ENCODE measurements at regions not wholly inside any gene's neighbourhood (a gene's known extent, or its start where the extent isn't known, plus 50 kb on each side); places are given as distances from the start of the nearest gene placed in this dataset.
"Not testable (repeated sequence)": the region's sequence is repeated elsewhere in the genome, so short reads cannot be mapped to it uniquely, and the experiment has no call there.

- DNase-seq, result not testable (repeated sequence)
These were observed 387.6 kb downstream of the RAD51AP2 start for GRCh38 chr2:17130627-17131026.

- no peak for DNase-seq
These were observed 392.1 kb downstream of the RAD51AP2 start for GRCh38 chr2:17125989-17126620.

- no peak for DNase-seq
These were observed 393.5 kb downstream of the RAD51AP2 start for GRCh38 chr2:17124575-17125318.

- no peak for DNase-seq
These were observed 395.2 kb downstream of the RAD51AP2 start for GRCh38 chr2:17122887-17123501.

GRCh38 chr2:17115466-17115865, 402.8 kb downstream of the RAD51AP2 start:
- DNase-seq, result no peak

- DNase-seq, result no peak
These were observed 403.2 kb downstream of the RAD51AP2 start for GRCh38 chr2:17115042-17115441.

GRCh38 chr2:17107871-17108270, 410.4 kb downstream of the RAD51AP2 start:
- DNase-seq, result no peak

GRCh38 chr2:17107151-17107550, 411.1 kb downstream of the RAD51AP2 start:
- no peak for DNase-seq

GRCh38 chr2:17106418-17106817, 411.8 kb downstream of the RAD51AP2 start:
- no peak for DNase-seq

- no peak for DNase-seq
These were observed 413.8 kb downstream of the RAD51AP2 start for GRCh38 chr2:17104454-17104853.

- DNase-seq, result no peak
These were observed 416.6 kb downstream of the RAD51AP2 start for GRCh38 chr2:17101596-17101995.

- no peak for DNase-seq
These were observed 417.1 kb downstream of the RAD51AP2 start for GRCh38 chr2:17101091-17101490.

GRCh38 chr2:17095340-17095739, 422.9 kb downstream of the RAD51AP2 start:
- DNase-seq, result no peak

GRCh38 chr2:17093712-17094111, 424.5 kb downstream of the RAD51AP2 start:
- no peak for DNase-seq

- DNase-seq, result no peak
These were observed 421.4 kb upstream of the CYRIA start for GRCh38 chr2:17086990-17087389.

- DNase-seq, result no peak
These were observed 420.0 kb upstream of the CYRIA start for GRCh38 chr2:17085546-17086202.

GRCh38 chr2:17084877-17085276, 419.2 kb upstream of the CYRIA start:
- no peak for DNase-seq

GRCh38 chr2:17083902-17084301, 418.3 kb upstream of the CYRIA start:
- no peak for DNase-seq

- no peak for DNase-seq
These were observed 413.6 kb upstream of the CYRIA start for GRCh38 chr2:17079262-17079661.

- DNase-seq, result no peak
These were observed 410.9 kb upstream of the CYRIA start for GRCh38 chr2:17076533-17076932.

GRCh38 chr2:17070711-17071110, 405.1 kb upstream of the CYRIA start:
- no peak for DNase-seq

GRCh38 chr2:17069564-17069963, 403.9 kb upstream of the CYRIA start:
- DNase-seq, result no peak

- DNase-seq, result no peak
These were observed 402.4 kb upstream of the CYRIA start for GRCh38 chr2:17068021-17068420.

Data from right kidney (tissue), 1 donor.